ENCODE measurements at regions not wholly inside any gene's neighbourhood (a gene's known extent, or its start where the extent isn't known, plus 50 kb on each side); places are given as distances from the start of the nearest gene placed in this dataset.
"Not testable (repeated sequence)": the region's sequence is repeated elsewhere in the genome, so short reads cannot be mapped to it uniquely, and the experiment has no call there.

GRCh38 chr13:25007389-25007788 lies 88.5 kb upstream of the PABPC3 start:
- H3K9me3 ChIP-seq (ENCODE audit: control insufficient read depth in 2 of 3, insufficient read depth in 1 of 3, low read length in 3 of 3); H3K27me3 ChIP-seq (ENCODE audit: control insufficient read depth, insufficient read depth, low read length); H3K9ac ChIP-seq (ENCODE audit: low read length in 3 of 3); H3K4me3 ChIP-seq (ENCODE audit: low read length in 3 of 3); DNase-seq; H3K4me1 ChIP-seq (ENCODE audit: control insufficient read depth in 2 of 3, insufficient read depth in 2 of 3, low read depth in 1 of 3, low read length in 3 of 3); H3K27ac ChIP-seq (ENCODE audit: low read depth in 2 of 2, low read length in 2 of 2); intact Hi-C loops (cut with DNase I); H3K36me3 ChIP-seq (ENCODE audit: control insufficient read depth in 2 of 3, insufficient read depth in 3 of 3, low read length in 3 of 3); FAIRE-seq: not testable (repeated sequence)

- H3K9me3 ChIP-seq (ENCODE audit: control insufficient read depth in 2 of 3, insufficient read depth in 1 of 3, low read length in 3 of 3); H3K4me1 ChIP-seq (ENCODE audit: control insufficient read depth in 2 of 3, insufficient read depth in 2 of 3, low read depth in 1 of 3, low read length in 3 of 3); H3K9ac ChIP-seq (ENCODE audit: low read length in 3 of 3); H3K4me3 ChIP-seq (ENCODE audit: low read length in 3 of 3); intact Hi-C loops (cut with DNase I); DNase-seq; H3K36me3 ChIP-seq (ENCODE audit: control insufficient read depth in 2 of 3, insufficient read depth in 3 of 3, low read length in 3 of 3); FAIRE-seq; H3K27me3 ChIP-seq (ENCODE audit: control insufficient read depth, insufficient read depth, low read length); H3K27ac ChIP-seq (ENCODE audit: low read depth in 2 of 2, low read length in 2 of 2): not testable (repeated sequence)
Observed at GRCh38 chr13:25014398-25014973, 81.5 kb upstream of the PABPC3 start.

DNA sequence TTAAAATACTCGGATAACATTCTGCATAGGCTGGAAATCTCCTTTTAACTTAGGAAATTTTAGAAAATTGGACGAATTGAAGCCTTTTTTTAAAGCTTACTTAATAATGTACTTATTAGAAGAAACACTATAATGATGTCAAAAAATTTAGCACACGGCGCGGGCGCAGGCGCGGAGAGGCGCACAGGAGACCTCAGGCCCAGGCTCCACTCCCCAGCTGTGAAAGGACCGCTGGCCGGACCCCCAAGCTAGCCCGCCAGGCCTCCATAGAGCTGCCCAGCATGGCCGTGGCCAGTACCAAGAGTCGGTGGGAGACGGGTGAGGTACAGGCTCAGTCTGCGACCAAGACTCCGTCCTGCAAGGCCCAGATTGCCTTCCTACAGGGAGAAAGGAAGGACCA lies 78.8 kb upstream of the PABPC3 start:
- FAIRE-seq; DNase-seq; intact Hi-C loops (cut with DNase I): not testable (repeated sequence)

DNA sequence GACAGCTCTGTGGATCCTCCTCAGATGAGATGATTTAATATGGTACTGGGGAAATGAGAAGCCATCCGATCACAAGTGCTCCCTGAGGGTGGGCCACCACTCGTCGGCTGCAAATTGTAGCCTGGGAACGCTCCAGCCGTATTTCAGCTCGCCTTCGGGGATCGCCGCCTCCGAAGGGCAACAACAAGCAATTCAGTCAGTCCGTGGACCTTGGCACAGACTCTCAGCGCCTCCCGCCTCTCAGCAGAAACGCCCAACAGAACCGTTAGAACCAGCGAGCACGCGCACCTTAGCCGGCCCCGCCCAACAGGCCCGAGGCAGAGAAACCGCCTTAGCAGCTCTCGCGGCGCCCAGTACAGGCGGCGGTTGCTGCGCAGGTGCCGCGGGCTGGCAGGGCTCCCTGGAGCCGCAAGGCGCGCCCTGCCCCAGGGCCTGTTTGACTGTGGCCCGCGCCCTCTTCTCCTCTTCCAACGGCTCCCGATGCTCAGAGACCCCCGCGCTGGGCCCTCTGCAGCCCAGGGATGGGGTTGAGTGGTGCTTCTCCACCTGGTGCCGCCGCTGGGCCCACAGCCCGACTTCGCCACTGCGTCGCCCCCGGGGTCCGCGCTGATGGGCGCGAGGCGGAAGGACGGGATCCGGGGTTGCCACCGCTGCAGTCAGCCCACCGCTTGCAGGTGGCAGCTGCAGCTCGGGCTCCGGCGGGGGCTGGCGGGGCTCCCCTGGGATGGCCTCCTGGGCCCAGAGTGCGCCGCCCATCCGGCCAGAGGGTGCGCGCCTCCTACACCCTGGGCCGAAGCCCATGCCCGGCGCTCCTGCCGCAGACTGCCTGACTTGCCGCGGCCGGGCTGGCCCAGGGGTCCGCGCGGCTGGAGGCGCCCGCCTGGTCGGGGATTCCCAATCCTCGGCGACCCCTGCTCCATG lies 77.9 kb upstream of the PABPC3 start:
- FAIRE-seq; H3K4me3 ChIP-seq (ENCODE audit: low read length in 3 of 3): not testable (repeated sequence)
- DNase-seq: peak; percentile 53 to 72 (median 60)

More for the DNA sequence above, 78.8 kb upstream of the PABPC3 start:
- not testable (repeated sequence) for H3K27me3 ChIP-seq (ENCODE audit: control insufficient read depth, insufficient read depth, low read length); H3K4me3 ChIP-seq (ENCODE audit: low read length in 3 of 3); H3K36me3 ChIP-seq (ENCODE audit: control insufficient read depth in 2 of 3, insufficient read depth in 3 of 3, low read length in 3 of 3); H3K9me3 ChIP-seq (ENCODE audit: control insufficient read depth in 2 of 3, insufficient read depth in 1 of 3, low read length in 3 of 3); H3K9ac ChIP-seq (ENCODE audit: low read length in 3 of 3); H3K4me1 ChIP-seq (ENCODE audit: control insufficient read depth in 2 of 3, insufficient read depth in 2 of 3, low read depth in 1 of 3, low read length in 3 of 3); H3K27ac ChIP-seq (ENCODE audit: low read depth in 2 of 2, low read length in 2 of 2)

DNA sequence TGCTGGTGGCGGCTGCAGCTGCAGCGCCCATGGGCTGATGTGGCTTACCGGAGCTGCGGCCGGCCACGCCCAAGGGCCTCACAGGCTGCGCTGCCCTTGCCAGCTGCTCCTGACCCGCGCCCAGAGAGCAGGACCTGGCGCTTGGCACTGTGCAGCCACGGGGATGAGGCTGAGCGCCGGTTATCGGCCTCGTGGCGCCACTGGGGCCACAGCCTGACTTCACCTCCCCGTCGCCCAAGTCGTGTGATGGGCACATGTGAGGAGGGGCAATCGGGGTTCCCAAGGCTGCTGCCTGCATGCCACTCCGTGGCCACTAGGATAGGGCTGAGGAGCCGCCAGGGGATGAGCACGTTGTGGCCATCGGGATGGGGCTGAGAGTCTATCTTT lies 77.2 kb upstream of the PABPC3 start:
- no peak overlapping the region for H3K4me3 ChIP-seq (ENCODE audit: low read length in 3 of 3)
- peaks cover 3% of the 10 kb centered on the region for H3K27me3 ChIP-seq (ENCODE audit: control insufficient read depth, insufficient read depth, low read length)
- TF ChIP-seq CTCF (IDR thresholded peaks at IDR 0.05; ENCODE audit: borderline replicate concordance, extremely low read depth, insufficient read depth): no peak
- DNase-seq (peak in 2 of 5 donors; percentile 13 to 48), FAIRE-seq (no peak)
- no peaks in the 10 kb centered on the region for H3K9me3 ChIP-seq (ENCODE audit: control insufficient read depth in 2 of 3, insufficient read depth in 1 of 3, low read length in 3 of 3)
- H3K4me1 ChIP-seq (ENCODE audit: control insufficient read depth in 2 of 3, insufficient read depth in 2 of 3, low read depth in 1 of 3, low read length in 3 of 3): no peaks in the 10 kb centered on the region
- intact Hi-C loops (cut with DNase I): no loop called here
- no peaks in the 10 kb centered on the region for H3K36me3 ChIP-seq (ENCODE audit: control insufficient read depth in 2 of 3, insufficient read depth in 3 of 3, low read length in 3 of 3)
- H3K9ac ChIP-seq (ENCODE audit: low read length in 3 of 3): no peak overlapping the region
- H3K27ac ChIP-seq (ENCODE audit: low read depth in 2 of 2, low read length in 2 of 2): no peak overlapping the region

More for the DNA sequence above, 77.9 kb upstream of the PABPC3 start:
- H3K36me3 ChIP-seq (ENCODE audit: control insufficient read depth in 2 of 3, insufficient read depth in 3 of 3, low read length in 3 of 3); H3K4me1 ChIP-seq (ENCODE audit: control insufficient read depth in 2 of 3, insufficient read depth in 2 of 3, low read depth in 1 of 3, low read length in 3 of 3); intact Hi-C loops (cut with DNase I); H3K9me3 ChIP-seq (ENCODE audit: control insufficient read depth in 2 of 3, insufficient read depth in 1 of 3, low read length in 3 of 3); H3K9ac ChIP-seq (ENCODE audit: low read length in 3 of 3); H3K27ac ChIP-seq (ENCODE audit: low read depth in 2 of 2, low read length in 2 of 2); H3K27me3 ChIP-seq (ENCODE audit: control insufficient read depth, insufficient read depth, low read length): not testable (repeated sequence)

DNA sequence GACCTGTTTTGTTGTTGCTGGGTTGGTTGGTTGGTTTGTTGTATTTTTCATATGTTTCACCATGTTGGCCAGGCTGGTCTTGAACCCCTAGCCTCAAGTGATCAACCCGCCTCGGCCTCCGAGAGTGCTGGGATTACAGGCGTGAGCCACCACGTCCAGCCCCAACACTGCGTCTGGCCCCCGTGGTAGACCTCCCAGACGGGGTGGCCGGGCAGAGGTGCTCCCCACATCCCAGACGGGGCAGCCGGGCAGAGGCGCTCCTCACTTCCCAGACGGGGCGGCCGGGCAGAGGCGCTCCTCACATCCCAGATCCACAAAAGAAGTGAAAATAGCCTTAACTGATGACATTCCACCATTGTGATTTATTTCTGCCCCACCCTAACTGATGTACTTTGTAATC lies 76.2 kb upstream of the PABPC3 start:
- H3K9me3 ChIP-seq (ENCODE audit: control insufficient read depth in 2 of 3, insufficient read depth in 1 of 3, low read length in 3 of 3); H3K4me3 ChIP-seq (ENCODE audit: low read length in 3 of 3); H3K27me3 ChIP-seq (ENCODE audit: control insufficient read depth, insufficient read depth, low read length); DNase-seq; FAIRE-seq; intact Hi-C loops (cut with DNase I); H3K27ac ChIP-seq (ENCODE audit: low read depth in 2 of 2, low read length in 2 of 2); H3K4me1 ChIP-seq (ENCODE audit: control insufficient read depth in 2 of 3, insufficient read depth in 2 of 3, low read depth in 1 of 3, low read length in 3 of 3); H3K36me3 ChIP-seq (ENCODE audit: control insufficient read depth in 2 of 3, insufficient read depth in 3 of 3, low read length in 3 of 3); H3K9ac ChIP-seq (ENCODE audit: low read length in 3 of 3): not testable (repeated sequence)

Measured in kidney (tissue), 13 donors.